Heart left ventricle (tissue), 13 donors: ENCODE measurements at regions not wholly inside any gene's neighbourhood (a gene's known extent, or its start where the extent isn't known, plus 50 kb on each side); places are given as distances from the start of the nearest gene placed in this dataset.

Experiments
- POLR2A ChIP-seq, 2 donors: fragments of 450-650 bp; IDR thresholded peaks; one replicate each; pipeline ENCODE4 v1.6.1; 2017; ENCODE audit warnings: antibody characterized with exemption in 2 of 2, mild to moderate bottlenecking in 2 of 2, moderate library complexity in 2 of 2
- TF ChIP-seq, protein P1 (sequence below), 12 donors: fragments of 200-600 bp; sonication (generic) in 4 of 12; IDR thresholded peaks; one replicate each; pipeline versions ENCODE4 v1.5.0 to v1.8.0; 2018 to 2022; ENCODE audit warnings: antibody characterized with exemption in 12 of 12, mild to moderate bottlenecking in 5 of 12
- donor health status: ischemic (EF 13 %, LVEDD 7.1; RV severe dilation, severe dysfunction).
- donor health status: DM: no; HTN: yes; CAD: no.
- donor health status: DM: no; HTN: no; CAD: no.
- donor health status: ischemic (EF 25% LVEDD 6.9; RV normal size, moderate dysfunction).
- donor health status: ischemic (EF 25% LVEDD 5.7; RV mildly dilated, moderate dysfunction).
- donor health status: ischemic (EF 35%, LVEDD 5.7; RV mildly dilated, moderate dysfunction).
- donor health status: nonischemic (EF 11% LVEDD 7.7; RV severe dilation, severe dysfunction).
- donor health status: DM: yes; HTN: yes; CAD: no.
- donor health status: PGD.
- donor health status: ischemic (EF 29% LVEDD 5.4; RV normal size, mild dysfunction).
- donor health status: nonischemic (EF 23%, LVEDD 6.1; RV moderate dilation, normal function).

DNA sequence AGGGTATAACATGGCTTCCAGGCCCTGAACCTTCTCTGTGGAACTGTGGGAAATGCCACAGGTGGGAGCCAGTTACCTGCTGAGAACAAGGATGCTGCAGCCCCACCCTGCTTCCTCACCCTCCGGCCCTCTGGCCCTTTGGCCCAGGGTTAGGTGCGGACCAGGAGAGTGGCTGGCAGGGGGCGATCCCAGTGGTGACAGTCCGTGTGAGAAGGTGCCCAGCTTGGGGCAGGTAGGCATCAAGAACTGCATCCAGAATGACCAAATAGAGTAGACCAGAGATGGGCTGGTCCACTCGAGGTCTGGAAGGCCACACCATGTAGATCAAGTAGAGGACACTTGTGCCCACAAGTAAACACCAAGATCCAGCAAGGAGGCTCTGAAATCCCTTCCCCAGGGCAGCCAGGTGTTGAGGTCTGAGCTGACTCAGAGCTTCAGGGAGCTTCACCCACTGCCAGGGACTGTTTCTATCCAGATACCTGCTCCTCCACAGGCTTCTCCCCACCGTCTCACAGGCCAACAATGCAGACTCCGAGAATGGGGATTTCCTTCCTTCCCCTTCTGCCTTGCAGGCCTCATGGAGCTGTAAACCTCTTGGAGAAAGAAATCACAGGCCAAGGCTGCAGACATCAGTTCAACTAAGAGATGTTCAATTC is 61.4 kb upstream of the ZSWIM6 start:
- TF ChIP-seq, protein P1, sequence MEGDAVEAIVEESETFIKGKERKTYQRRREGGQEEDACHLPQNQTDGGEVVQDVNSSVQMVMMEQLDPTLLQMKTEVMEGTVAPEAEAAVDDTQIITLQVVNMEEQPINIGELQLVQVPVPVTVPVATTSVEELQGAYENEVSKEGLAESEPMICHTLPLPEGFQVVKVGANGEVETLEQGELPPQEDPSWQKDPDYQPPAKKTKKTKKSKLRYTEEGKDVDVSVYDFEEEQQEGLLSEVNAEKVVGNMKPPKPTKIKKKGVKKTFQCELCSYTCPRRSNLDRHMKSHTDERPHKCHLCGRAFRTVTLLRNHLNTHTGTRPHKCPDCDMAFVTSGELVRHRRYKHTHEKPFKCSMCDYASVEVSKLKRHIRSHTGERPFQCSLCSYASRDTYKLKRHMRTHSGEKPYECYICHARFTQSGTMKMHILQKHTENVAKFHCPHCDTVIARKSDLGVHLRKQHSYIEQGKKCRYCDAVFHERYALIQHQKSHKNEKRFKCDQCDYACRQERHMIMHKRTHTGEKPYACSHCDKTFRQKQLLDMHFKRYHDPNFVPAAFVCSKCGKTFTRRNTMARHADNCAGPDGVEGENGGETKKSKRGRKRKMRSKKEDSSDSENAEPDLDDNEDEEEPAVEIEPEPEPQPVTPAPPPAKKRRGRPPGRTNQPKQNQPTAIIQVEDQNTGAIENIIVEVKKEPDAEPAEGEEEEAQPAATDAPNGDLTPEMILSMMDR (IDR thresholded peaks at IDR 0.05), result no peak
- TF ChIP-seq POLR2A (IDR thresholded peaks at IDR 0.05), result no peak
